Activated gamma-delta T cell treated with anti-CD3 and anti-CD28 coated beads, Interleukin-2, amount 50 U/mL, for 16 hours (primary cell): ENCODE measurements at regions not wholly inside any gene's neighbourhood (a gene's known extent, or its start where the extent isn't known, plus 50 kb on each side); places are given as distances from the start of the nearest gene placed in this dataset.
"Not testable (repeated sequence)": the region's sequence is repeated elsewhere in the genome, so short reads cannot be mapped to it uniquely, and the experiment has no call there.

Source experiments
- DNase-seq: peaks from one replicate; pipeline ENCODE4 v3.0.0-alpha.2; 2020; ENCODE audit warnings: low read depth

DNA sequence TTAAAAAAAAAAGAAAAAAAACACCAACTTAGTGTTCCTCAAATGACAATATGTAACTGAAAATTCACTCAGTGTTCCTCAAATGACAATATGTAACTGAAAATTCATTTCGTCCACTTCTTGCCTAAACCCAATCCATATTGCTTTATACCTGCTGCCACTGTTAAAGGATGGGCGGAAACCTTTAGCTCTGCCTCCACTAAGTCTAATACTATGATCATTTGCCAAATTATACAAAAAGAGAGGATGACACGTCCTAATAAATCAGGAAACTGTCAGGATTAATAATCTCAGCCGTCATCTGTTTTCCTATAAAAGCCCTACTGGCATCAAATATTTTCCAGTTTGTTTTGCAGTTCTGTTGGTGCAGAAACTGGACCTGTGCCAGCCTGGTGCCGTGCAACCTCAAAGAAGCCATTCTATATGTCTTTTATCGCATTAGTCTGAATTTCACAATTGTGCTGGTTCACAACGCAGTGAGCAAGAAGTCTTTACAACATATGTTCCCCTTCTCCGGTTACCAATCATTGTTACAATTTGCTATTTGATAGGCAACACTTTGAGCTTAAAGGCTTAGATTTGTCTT is 160.4 kb upstream of the KCNH8 start:
- DNase-seq, result no peak

DNA sequence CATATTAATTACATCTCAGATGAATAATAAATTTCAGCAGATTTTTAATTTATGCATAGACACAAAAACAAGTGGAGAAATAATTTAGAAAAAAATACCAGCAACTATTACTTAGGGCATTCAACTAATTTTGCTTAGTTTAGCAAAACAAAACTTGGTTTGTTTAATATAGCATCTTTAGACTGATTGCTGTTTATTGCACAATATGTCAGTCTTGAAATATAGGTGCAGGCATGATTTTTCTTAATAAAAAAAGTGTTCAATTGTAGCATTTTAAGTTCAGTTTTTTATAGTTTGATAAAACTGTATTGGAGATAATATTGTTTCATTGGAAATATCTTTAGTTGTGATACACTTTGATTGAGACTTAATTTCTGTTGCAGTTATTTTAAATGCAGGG is 161.2 kb upstream of the KCNH8 start:
- DNase-seq, result no peak

DNA sequence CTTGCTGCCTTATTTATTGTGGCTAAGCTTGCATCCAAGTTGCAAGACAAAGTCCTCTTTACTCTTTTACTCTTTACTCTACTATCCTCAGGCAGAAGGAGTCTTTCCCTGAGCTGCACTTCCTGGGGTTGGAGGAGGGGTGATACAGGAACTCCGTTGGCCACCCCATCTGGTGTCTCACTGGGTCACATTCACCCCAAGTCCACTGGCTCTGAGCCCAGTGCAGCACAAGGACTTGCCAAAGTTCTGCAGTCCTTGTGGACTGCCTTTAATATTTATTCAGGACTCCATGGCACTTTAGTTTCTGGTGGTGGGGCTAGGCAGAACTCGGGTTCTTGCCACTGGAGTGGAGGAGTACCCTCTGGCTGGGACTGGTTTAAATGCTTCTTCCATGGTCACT is 165.4 kb upstream of the KCNH8 start:
- no peak for DNase-seq

- DNase-seq, result not testable (repeated sequence)
These were observed 172.2 kb upstream of the KCNH8 start for GRCh38 chr3:18976102-18976501.

DNA sequence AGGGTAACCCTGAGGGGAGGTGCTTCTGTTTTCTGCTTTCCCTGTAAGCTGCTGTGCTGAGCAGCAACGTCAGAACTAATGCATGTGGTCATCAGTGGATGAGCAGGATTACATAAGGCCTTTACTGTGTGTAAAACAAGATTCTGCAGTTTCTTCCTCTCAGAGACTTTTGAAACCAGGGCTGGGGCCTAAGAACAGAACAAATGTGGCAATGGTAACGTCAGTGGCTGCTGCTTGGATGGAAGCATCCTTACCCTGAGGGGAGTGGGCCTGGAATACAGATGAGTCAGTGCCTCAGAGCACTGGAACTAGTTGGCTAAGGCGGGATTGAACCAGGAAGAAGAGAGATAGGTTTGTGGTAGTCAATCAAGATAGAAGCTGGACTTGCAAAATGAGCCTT is 180.2 kb upstream of the KCNH8 start:
- no peak for DNase-seq

- DNase-seq, result no peak
These were observed 182.5 kb upstream of the KCNH8 start for GRCh38 chr3:18965781-18966180.

GRCh38 chr3:18964640-18965039 is 183.7 kb upstream of the KCNH8 start:
- no peak for DNase-seq

- no peak for DNase-seq
These were observed 197.0 kb upstream of the KCNH8 start for GRCh38 chr3:18951333-18951732.

GRCh38 chr3:18946524-18946923 is 201.8 kb upstream of the KCNH8 start:
- no peak for DNase-seq

GRCh38 chr3:18937574-18937973 is 210.7 kb upstream of the KCNH8 start:
- no peak for DNase-seq

GRCh38 chr3:18919158-18919557 is 229.2 kb upstream of the KCNH8 start:
- DNase-seq, result no peak

DNA sequence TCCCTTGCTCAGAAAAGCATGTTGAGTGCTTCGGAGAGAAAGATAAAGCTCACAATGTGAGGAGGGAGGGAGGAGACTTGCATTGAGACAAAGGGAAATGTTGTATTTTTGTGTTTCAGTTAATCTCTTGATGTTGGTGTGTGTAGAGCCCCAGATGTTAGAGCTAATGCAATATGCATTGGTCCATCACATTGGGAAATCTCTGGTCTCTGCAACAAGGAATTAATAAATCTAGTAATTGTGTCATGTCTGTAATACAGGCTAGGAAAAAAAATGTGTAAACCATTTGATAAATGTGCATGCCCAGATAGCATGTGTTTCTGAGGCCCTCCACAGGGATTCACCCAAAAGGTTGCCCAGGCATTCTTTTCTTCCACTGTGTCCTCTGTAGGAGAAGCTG is 230.4 kb upstream of the KCNH8 start:
- no peak for DNase-seq

GRCh38 chr3:18902081-18902793 is 246.1 kb upstream of the KCNH8 start:
- no peak for DNase-seq

DNA sequence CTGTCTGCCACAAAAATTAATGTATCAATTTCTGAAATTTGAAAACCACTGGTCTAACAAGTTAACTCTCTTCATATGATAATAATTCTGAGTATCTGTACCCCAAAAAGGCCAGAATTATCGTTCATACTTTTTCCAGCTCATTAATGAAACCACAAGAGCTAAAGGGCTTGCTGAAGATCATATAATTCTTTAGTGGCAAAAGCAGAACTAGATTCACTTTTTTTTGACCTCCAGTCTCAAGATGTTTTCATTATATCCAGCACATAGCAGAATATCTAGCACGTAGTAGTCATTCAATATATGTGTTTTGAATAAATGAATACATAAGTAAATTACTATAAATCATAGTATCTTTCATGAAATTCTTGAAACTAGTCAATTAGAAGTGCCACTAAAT is 246.7 kb upstream of the KCNH8 start:
- no peak for DNase-seq

GRCh38 chr3:18900994-18901393 is 247.3 kb upstream of the KCNH8 start:
- no peak for DNase-seq

GRCh38 chr3:18898911-18899310 is 249.4 kb upstream of the KCNH8 start:
- DNase-seq, result no peak

GRCh38 chr3:18892756-18893155 is 255.6 kb upstream of the KCNH8 start:
- DNase-seq, result no peak

DNA sequence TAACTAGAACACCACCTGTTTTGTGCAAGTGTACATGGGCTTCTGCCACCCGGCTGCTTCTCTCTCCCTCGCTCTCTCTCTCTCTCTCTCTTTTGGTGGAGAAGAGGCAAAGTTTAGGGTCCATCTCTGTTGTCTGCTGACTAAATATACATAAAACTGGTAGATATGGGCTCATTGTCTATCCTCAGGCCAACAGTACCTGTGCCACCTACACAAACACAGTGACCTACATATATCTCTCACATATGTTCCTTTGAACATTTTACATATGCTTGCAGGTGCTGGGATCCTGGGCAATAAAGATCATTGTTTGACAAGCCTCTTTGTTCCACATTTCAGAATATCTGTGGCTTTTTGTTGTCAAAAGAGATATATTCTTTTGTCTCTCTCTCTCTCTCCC is 256.3 kb upstream of the KCNH8 start:
- DNase-seq, result no peak

GRCh38 chr3:18891641-18892040 is 256.7 kb upstream of the KCNH8 start:
- DNase-seq, result no peak

- no peak for DNase-seq
These were observed 257.9 kb upstream of the KCNH8 start for GRCh38 chr3:18890449-18890848.

- no peak for DNase-seq
These were observed 259.5 kb upstream of the KCNH8 start for GRCh38 chr3:18888819-18889218.

DNA sequence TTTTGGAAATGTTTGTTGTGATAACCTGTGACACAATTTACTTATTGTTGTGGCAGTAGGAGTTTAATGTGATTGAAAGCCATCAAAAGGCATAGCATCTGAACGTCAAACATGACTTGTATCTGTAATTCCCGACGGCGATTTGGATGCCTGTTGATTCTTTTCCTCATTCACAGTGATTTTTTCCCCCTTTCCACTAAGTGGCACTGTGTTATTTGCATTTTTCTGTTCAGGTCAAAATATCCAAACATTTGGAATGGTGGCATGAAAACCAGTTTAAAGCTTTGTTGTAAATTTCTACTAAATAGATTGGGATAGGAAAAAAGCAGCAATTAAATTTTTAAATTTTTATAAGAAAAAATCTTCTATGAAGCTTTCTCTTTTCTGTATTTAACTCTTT is 259.9 kb upstream of the KCNH8 start:
- DNase-seq, result no peak

DNA sequence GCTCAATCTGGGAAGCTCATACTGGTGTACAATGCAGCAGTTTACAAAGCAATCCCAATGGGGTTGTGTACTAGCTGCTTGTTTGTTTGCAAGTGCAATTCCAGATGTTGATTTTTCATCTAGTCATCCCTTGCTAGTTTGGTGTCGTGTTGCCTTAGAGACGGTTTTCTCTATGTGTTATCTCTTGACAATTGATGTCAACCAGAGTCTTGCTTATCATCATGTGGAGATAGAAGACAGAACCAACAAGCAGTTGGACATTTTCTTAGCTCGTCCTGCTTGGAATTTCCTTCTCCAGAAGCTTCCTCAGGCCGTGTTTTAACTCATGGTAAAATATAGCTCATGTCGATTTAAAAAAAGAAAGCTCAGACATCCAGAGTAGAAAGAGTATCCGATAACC is 262.0 kb upstream of the KCNH8 start:
- no peak for DNase-seq

DNA sequence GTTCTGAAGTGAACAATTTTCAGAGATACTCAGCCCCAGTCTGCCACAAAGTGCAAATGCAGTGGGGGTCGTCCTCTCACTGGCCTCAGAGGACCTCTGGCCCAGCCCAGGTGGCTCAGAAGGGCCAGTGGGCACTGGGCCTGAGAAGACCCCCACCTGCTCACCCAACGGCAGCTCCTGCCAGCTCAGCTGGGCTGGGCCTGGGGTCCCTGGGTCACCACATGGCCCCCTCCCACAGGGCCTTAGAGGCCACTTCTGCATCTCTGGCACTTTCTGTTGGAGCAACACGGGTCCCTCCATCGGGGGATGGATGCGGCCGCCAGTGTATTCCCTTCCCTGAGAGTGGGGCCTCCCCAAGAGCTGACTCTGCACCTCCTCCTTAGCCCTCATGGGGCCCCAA is 262.7 kb upstream of the KCNH8 start:
- DNase-seq, result no peak
